Endothelial cell of hepatic sinusoid (primary cell): ENCODE measurements at regions not wholly inside any gene's neighbourhood (a gene's known extent, or its start where the extent isn't known, plus 50 kb on each side); places are given as distances from the start of the nearest gene placed in this dataset.

Source experiments
- in situ Hi-C: cut with HindIII; loops from 2 replicates; pipeline ENCODE4 v1.10.0; 2017; ENCODE audit warnings: low sequenced_read_pairs

DNA sequence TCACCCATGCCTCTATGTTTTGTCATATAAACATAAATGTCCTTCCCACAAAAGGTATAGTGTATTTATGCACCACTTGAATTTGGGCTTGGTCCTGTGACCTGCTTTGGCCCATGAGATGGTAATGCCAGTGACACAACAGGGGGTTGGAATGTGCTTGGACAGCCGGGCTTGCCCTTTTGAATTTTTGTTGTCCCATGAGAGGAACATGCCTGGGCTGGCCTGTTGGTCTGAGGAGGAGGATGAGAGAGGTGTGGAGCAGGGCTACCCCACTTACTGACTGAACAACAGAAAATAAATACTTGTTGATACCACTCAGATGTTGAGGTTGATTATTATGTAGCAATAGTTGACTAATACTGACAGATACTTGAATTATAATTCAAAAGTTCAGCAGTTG is 63.2 kb upstream of the TCF4 start:
- in situ Hi-C loops, result no loop called here

DNA sequence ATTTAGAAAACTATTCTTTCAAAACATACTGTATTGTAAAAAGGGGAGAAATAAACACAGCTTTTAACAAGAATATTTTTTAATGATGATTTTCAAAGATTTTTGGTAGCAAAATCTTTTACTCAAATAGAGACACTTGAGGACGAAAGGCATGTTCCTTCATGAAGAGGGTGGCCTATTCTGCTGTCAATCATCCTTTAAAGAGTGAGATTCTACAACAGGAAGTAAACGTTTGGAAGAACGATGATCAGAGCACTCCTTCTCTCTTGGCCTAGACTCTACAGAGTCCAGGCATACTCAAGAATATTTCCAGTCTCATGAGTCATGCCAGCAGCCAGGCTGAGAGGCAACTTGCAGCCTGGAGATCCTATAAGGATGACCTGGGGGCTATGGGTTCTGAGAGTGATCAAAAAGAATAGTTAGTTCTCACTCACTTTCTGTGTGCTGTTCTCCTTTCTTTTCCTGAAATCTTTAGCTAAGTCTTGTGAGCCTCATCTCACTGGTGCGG is 62.4 kb upstream of the TCF4 start:
- in situ Hi-C loops, result no loop called here

DNA sequence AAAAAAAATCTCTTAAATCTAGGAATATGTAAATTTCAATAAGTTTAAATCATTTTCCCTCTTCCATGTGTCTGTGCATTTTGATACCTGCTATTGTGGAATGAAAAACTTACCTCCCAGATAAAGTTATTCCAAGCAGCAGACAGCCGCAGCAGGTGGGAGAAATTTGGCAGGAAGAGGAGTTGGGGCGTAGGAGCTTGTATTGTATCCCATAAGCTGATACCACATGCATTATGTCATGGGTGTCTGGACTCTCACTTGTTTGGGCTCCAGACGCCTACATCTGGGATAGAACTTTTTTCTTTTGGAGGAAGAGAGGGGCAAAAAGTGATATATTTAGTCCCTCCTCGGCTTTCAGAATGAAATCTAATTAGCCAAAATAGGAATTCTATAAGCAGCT is 59.3 kb upstream of the TCF4 start:
- in situ Hi-C loops, result no loop called here

GRCh38 chr18:55642191-55642590 is 54.2 kb upstream of the TCF4 start:
- in situ Hi-C loops, result no loop called here

- in situ Hi-C loops, result no loop called here
These were observed 53.5 kb upstream of the TCF4 start for GRCh38 chr18:55641486-55641885.
